ENCODE measurements at regions not wholly inside any gene's neighbourhood (a gene's known extent, or its start where the extent isn't known, plus 50 kb on each side); places are given as distances from the start of the nearest gene placed in this dataset.
"Not testable (repeated sequence)": the region's sequence is repeated elsewhere in the genome, so short reads cannot be mapped to it uniquely, and the experiment has no call there.

DNA sequence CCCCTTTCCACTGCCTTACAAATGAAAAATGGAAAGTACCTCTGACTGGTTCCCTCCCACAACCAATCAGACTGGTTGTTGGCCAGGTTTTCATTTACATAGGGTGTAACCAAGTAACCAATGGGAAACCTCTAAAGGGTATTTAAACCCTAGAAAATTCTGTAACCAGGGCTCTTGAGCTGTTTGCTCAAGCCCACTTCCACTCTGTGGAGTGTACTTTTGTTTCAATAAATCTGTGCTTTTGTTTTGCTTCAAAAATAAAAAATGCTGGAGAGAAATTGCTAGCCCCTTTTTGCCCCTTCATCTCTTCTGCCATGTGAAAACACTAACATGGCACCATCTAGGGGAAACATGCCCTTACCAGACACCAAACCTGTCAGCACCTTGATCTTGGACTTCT, 129.5 kb downstream of the AHR start:
- H3K4me1 Mint-ChIP-seq: no peaks in the 10 kb centered on the region
- no peak overlapping the region for H3K27ac Mint-ChIP-seq
- H3K9me3 Mint-ChIP-seq: no peaks in the 10 kb centered on the region
- no peaks in the 10 kb centered on the region for H3K36me3 Mint-ChIP-seq
- peaks cover 2% of the 10 kb centered on the region for H3K27me3 Mint-ChIP-seq
- no peak overlapping the region for H3K4me3 Mint-ChIP-seq

DNA sequence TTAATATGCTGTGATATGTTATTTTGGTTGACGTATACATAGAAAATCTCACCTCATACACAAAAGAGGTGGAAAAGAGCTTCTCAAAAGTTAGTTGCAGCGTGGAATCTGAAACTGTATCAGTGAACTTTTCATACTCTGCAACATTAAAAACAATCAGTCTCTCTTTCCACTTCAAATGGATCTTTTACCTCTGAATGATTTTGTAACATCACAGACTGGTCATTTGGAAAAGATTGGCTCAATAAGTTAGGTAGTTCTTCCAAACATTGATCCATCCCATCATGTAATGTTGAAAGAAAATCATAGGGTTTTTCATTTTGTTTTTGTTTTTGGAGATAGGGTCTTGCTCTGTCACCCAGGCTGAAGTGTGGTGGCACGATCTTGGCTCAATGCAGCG, 131.1 kb downstream of the AHR start:
- Mint-ChIP-seq H3K27me3 (peaks cover 2% of the 10 kb centered on the region), H3K27ac (no peak overlapping the region), H3K9me3 (no peaks in the 10 kb centered on the region), H3K4me1 (no peaks in the 10 kb centered on the region), H3K36me3 (no peaks in the 10 kb centered on the region), H3K4me3 (no peak overlapping the region)

DNA sequence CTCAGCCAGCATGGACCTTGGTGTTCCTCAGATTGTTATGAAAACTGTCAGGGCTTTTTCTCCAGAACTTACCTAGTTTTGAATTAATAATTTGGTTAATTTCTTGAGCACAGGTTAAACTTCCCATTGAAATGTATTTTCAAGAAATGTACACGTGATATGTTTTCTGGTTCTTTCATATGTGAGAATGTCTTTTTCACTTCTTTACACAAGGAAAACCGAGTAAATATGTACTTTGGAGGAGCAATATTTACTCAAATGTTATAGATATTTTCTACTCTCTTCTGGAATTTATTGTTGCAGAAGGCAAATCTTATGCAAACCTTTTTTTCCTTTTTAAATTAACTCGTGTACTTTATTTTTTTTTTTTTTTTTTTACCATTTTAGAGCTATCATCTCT, 134.3 kb downstream of the AHR start:
- H3K36me3 Mint-ChIP-seq: no peaks in the 10 kb centered on the region
- peaks cover 3% of the 10 kb centered on the region for H3K27me3 Mint-ChIP-seq
- H3K27ac Mint-ChIP-seq: no peak overlapping the region
- H3K9me3 Mint-ChIP-seq: no peaks in the 10 kb centered on the region
- no peak overlapping the region for H3K4me3 Mint-ChIP-seq
- H3K4me1 Mint-ChIP-seq: no peaks in the 10 kb centered on the region

DNA sequence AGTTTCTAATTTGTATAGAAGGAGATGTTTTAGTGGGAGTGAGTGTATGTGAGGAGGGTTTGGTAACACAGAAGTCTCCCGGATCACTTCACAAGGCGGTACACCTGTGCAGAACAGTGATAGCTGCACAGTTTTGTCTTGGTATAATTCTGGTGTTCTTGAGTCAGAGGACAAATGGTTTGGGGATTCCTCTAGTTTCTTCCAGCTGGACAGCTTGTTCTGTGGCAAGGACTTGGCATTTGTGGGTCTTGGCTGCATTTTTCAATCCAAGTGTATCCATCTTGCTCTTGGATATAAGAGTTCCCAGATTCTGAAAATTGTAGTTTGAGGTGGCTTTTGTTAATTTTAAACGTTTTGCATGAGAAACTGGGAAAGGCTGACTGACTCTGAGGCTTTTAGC, 135.7 kb downstream of the AHR start:
- no peak overlapping the region for H3K27ac Mint-ChIP-seq
- H3K9me3 Mint-ChIP-seq: peaks cover 5% of the 10 kb centered on the region
- H3K4me3 Mint-ChIP-seq: no peak overlapping the region
- H3K4me1 Mint-ChIP-seq: peaks cover 9% of the 10 kb centered on the region
- H3K36me3 Mint-ChIP-seq: no peaks in the 10 kb centered on the region
- H3K27me3 Mint-ChIP-seq: peaks cover 3% of the 10 kb centered on the region

DNA sequence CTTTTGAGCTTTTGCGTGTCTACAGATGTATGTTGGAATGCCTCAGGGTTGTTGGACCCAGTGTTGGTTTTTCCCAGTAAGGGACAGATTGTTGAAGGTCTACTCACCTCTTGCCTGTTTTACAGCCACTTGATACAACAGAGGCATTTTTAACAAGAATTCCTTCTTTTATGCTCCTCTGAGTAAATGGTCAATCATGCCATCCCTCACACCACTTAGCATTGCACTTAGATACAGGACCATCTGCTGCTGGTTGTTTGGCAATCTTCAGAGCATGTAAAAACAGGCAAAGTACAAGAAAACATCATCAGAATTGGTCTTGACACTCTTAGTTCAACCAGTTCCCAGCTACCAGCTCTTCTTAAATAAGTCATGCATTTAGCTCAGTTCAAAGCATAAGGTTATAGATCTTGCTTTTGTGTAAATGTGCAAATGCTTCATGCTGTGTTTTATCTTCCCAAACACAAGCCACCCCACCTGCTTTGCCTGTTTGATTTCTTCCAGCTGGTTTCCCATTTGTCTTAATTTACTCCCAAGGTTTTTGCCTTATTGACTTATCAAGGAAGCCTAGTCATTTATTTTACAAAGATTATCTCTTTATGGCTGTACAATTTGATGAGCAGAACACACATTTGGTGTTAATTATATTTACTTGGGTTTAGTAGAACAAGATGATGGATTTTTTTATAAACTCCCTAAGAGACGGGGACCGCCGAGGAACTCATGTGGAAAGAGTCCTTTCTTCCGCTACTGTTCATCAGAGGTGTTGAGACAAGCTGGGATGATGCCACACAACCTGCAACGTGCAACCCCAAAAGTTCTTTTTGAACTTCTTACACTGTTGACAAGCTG, 136.6 kb downstream of the AHR start:
- peaks cover 5% of the 10 kb centered on the region for H3K9me3 Mint-ChIP-seq
- H3K4me1 Mint-ChIP-seq: peaks cover 14% of the 10 kb centered on the region
- H3K4me3 Mint-ChIP-seq: no peak overlapping the region
- no peak overlapping the region for H3K27ac Mint-ChIP-seq
- H3K27me3 Mint-ChIP-seq: peaks cover 3% of the 10 kb centered on the region
- H3K36me3 Mint-ChIP-seq: no peaks in the 10 kb centered on the region

DNA sequence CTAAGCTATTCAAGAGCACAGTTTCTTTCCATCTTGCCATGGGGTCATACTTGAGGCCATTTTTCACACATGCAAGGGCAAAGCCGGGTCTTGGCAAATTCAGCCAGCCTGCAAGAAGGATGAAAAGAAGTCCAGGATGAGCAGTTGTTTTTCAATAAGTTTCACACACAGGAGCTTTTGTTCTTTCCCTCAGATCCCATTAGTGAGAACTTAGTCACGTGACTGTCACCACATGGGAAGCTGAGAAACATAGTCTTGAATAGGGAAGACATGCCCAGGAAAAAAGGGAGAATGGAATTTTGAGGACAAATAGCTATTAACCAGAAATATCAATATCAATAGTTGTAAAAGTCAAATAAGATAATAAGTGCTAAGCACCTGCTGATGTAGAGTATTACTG, 137.7 kb downstream of the AHR start:
- Mint-ChIP-seq H3K36me3 (peaks cover 3% of the 10 kb centered on the region), H3K27me3 (peaks cover 3% of the 10 kb centered on the region), H3K27ac (no peak overlapping the region), H3K4me3 (no peak overlapping the region), H3K4me1 (peaks cover 22% of the 10 kb centered on the region), H3K9me3 (peaks cover 12% of the 10 kb centered on the region)

DNA sequence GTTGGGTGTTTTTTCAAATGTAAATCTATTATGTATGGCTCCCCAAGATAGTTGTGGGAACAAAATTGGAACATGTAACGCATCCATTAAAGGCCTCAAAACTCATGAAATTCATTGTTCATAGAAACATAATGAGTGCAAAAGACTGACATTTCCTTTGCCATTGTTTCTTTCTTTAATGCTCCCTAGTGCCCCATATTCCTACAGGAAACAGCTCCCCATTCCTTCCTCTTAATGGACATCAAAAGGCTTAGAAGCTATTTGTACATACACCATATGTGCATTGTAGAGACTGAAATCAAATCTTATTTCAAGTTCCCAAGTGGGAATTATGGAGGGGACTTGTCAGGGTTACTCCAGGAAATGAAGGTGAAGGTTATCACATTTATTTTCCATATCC, 139.1 kb downstream of the AHR start:
- H3K27ac Mint-ChIP-seq: no peak overlapping the region
- H3K36me3 Mint-ChIP-seq: peaks cover 3% of the 10 kb centered on the region
- H3K4me3 Mint-ChIP-seq: no peak overlapping the region
- H3K4me1 Mint-ChIP-seq: peaks cover 28% of the 10 kb centered on the region
- peaks cover 1% of the 10 kb centered on the region for H3K27me3 Mint-ChIP-seq
- H3K9me3 Mint-ChIP-seq: peaks cover 12% of the 10 kb centered on the region

DNA sequence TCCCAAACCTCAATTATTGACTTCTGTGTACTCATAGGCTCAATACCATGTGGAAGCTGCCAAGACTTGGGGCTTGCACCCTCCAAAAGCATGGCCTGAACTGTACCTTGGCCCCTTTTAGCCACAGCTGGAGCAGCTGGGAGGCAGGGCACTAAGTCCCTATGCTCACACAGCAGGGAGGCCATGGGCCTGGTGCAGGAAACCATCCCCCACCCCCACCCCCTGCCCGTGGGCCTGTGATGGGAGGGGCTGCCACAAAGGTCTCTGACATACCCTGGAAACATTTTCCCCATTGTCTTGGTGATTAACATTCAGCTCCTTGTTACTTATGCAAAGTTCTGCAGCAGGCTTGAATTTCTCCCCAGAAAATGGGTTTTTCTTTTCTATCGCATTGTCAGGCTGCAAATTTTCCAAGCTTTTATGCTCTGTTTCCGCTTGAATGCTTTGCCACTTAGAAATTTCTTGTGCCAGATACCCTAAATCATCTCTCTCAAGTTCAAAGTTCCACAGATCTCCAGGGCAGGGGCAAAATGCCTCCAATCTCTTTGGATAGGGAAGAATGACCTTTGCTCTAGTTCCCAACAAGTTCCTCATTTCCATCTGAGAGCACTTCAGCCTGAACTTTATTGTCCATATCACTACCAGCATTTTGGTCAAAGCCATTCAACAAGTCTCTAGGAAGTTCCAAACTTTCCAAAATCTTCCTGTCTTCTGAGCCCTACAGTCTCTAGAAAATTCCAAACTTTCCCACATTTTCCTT, 141.8 kb downstream of the AHR start:
- not testable (repeated sequence) for H3K36me3 Mint-ChIP-seq

DNA sequence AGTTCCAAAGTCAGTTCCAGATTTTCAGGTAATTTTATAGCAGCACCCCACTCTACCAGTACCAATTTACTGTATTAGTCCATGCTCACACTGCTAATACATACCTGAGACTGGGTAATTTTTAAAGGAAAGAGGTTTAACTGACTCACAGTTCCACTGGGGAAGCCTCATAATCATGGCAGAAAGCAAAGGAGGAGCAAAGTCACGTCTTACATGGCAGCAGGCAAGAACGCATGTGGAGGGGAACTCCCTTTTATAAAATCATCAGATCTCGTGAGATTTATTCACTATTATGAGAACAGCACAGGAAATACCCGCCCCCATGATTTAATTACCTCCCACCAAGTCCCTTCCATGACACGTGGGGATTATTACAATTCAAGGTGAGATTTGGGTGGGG, 142.4 kb downstream of the AHR start:
- H3K36me3 Mint-ChIP-seq: peaks cover 3% of the 10 kb centered on the region
- peaks cover 28% of the 10 kb centered on the region for H3K4me1 Mint-ChIP-seq
- peaks cover 12% of the 10 kb centered on the region for H3K9me3 Mint-ChIP-seq
- no peak overlapping the region for H3K4me3 Mint-ChIP-seq
- peak overlapping the region; percentile 61 for H3K27ac Mint-ChIP-seq
- no peaks in the 10 kb centered on the region for H3K27me3 Mint-ChIP-seq

More for the DNA sequence above, 141.8 kb downstream of the AHR start:
- peaks cover 12% of the 10 kb centered on the region for H3K9me3 Mint-ChIP-seq
- H3K27me3 Mint-ChIP-seq, H3K4me3 Mint-ChIP-seq, H3K27ac Mint-ChIP-seq: not testable (repeated sequence)
- peaks cover 28% of the 10 kb centered on the region for H3K4me1 Mint-ChIP-seq

DNA sequence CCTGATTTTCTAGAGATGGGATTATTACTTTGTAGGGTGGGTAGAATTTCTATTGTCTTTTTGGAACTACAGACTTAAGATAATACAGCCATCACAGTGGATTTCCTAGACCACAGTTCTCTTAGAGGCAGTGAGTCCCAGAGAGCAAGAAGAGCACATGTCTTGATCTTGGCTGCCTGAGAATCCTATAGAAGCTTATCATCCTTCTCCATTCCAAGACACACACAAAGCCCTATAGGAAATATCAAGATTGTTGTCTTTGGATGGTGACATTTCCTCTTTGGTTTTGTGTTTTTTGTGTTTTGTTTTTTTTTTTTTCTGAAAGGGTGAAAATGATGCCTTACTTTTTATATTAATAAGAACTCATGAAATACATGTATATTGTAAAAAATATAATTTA, 143.1 kb downstream of the AHR start:
- H3K27me3 Mint-ChIP-seq: peaks cover under 1% of the 10 kb centered on the region

DNA sequence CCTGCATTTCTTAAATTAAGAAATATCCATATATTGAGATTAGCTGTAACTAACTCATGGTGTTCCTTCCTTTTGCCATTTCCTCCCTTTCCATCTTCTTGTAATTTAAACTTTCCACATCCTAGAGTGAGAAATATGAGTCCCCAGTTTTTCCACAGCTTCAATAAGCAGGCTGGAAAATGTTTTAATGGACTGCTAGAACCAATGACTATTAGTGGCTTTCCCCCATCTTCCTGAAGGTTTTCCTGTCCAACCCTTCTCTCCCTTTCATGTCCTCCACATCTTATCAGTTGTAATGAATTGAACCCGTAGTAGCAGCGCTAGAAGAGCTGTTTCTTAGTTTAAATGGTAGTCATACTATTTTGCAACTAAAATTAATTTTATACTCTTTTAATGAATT, 145.7 kb downstream of the AHR start:
- peaks cover 19% of the 10 kb centered on the region for H3K9me3 Mint-ChIP-seq
- H3K4me3 Mint-ChIP-seq: no peak overlapping the region
- peaks cover 7% of the 10 kb centered on the region for H3K27me3 Mint-ChIP-seq
- peaks cover 3% of the 10 kb centered on the region for H3K36me3 Mint-ChIP-seq
- no peak overlapping the region for H3K27ac Mint-ChIP-seq
- H3K4me1 Mint-ChIP-seq: peaks cover 19% of the 10 kb centered on the region

More for the DNA sequence above, 143.1 kb downstream of the AHR start:
- peak overlapping the region; percentile 24 for H3K4me3 Mint-ChIP-seq
- peaks cover 12% of the 10 kb centered on the region for H3K9me3 Mint-ChIP-seq
- H3K27ac Mint-ChIP-seq: peak overlapping the region; percentile 61
- peaks cover 28% of the 10 kb centered on the region for H3K4me1 Mint-ChIP-seq
- peaks cover 3% of the 10 kb centered on the region for H3K36me3 Mint-ChIP-seq

DNA sequence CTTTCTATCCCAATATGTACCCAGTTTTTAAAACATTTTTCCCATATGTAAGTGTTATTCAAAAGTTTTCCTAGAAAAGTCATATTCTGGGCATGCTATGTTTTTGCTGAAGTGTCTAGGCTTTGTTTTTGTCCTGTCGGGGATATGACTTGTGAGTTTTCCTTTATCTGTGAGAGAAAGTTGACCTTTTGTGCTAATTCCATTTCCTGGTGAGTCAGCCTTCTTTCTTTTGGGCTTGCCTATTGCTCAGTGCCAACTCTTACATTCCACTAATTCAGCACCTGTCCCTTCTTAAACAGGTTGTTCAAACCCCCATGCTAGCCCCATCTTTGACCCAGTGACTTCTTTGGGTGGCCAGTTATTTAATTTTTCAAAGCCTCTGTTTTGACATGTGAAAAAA, 146.2 kb downstream of the AHR start:
- H3K4me1 Mint-ChIP-seq: peaks cover 13% of the 10 kb centered on the region
- H3K9me3 Mint-ChIP-seq: peaks cover 19% of the 10 kb centered on the region
- H3K36me3 Mint-ChIP-seq: peaks cover 3% of the 10 kb centered on the region

DNA sequence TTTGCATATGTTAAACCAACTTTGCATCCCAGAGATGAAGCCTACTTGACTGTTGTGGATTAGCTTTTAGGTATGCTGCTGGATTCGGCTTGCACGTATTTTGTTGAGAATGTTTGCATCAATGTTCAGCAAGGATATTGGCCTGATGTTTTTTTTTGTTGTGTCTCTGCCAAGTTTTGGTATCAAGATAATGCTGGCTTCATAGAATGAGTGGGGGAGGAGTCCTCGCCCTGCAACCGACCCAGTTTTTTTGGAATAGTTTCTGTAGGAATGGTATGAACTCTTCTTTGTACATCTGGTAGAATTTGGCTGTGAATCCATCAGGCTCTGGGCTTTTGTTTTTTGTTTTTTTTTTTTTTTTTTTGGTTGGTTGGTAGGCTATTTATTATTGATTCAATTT, 147.9 kb downstream of the AHR start:
- Mint-ChIP-seq H3K4me1 (peaks cover 3% of the 10 kb centered on the region), H3K27me3 (peaks cover 7% of the 10 kb centered on the region), H3K9me3 (peaks cover 12% of the 10 kb centered on the region), H3K4me3 (no peak overlapping the region), H3K36me3 (no peaks in the 10 kb centered on the region), H3K27ac (no peak overlapping the region)

More for the DNA sequence above, 146.2 kb downstream of the AHR start:
- Mint-ChIP-seq H3K27me3 (peaks cover 7% of the 10 kb centered on the region), H3K4me3 (no peak overlapping the region), H3K27ac (no peak overlapping the region)

DNA sequence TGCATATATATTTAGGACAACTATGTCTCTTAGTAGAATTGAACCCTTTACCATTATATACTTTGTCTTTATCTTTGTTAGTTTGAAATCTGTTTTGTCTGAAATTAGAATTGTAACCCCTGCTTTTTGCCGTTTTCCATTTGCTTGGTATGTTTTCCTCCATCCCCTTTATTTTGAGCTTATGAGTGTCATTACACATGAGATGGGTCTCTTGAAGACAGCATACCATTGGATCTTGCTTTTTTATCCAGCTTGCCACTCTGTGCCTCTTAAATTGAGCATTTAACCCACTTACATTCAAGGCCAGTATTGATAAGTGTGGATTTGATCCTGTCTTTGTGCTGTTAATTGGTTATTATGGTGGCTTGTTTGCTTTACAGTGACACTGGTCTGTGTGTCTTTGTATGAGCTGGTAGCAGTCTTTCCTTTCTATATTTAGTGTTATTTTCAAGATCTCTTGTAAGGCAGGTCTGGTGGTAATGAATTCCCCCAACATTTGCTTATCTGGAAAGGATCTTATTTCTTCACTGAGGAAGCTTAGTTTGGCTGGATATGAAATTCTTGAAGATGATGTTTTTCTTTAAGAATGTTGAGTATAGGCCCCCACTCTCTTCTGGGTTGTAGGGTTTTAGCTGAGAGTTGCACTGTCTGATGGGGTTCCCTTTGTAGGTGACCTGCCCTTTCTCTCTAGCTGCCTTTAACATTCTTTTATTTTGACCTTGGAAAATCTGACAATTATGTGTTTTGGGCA, 149.5 kb downstream of the AHR start:
- peaks cover 7% of the 10 kb centered on the region for H3K27me3 Mint-ChIP-seq
- H3K9me3 Mint-ChIP-seq: peaks cover 12% of the 10 kb centered on the region
- no peaks in the 10 kb centered on the region for H3K4me1 Mint-ChIP-seq
- H3K4me3 Mint-ChIP-seq: no peak overlapping the region
- no peak overlapping the region for H3K27ac Mint-ChIP-seq
- no peaks in the 10 kb centered on the region for H3K36me3 Mint-ChIP-seq

DNA sequence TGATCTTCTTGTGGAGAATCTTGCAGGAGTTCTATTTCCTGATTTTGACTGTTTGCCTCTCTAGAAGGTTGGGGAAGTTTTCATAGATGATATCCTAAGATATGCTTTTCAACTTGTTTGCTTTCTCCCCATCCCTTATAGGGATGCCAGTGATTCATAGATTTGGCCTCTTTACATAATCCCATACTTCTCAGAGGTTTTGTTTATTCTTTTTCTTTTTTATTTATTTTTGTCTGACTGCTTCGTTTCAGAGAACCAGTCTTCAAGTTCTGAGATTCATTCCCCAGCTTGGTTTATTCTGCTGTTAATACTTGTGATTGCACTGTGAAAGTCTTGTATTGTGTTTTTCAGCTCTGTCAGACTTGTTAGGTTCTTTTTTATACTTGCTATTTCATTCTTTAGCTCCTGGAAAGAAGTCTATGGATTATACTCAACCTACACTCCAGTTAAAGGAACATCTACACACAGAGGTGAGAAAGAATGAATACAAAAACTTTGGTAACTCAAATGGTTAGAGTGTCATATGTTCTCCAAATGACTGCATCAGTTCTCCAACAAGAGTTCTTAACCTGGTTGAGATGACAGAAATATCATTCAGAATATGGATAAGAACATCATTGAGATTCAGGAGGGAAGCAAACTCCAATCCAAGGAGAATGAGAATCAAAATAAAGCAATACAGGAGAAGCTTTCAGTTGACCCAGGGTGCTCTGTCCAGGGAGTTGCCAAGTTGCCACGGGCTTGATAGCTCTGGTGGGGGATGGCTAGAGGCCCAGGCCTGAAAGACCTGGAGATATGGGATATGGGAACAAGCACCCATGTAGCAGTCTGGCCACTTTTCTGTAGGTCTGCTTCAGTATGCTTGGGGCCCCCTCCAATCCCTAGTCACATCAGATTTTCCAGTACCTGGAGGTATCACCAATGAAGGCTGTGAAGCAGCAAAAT, 150.3 kb downstream of the AHR start:
- Mint-ChIP-seq H3K36me3 (no peaks in the 10 kb centered on the region), H3K9me3 (peaks cover 12% of the 10 kb centered on the region), H3K27ac (no peak overlapping the region), H3K27me3 (peaks cover 7% of the 10 kb centered on the region), H3K4me3 (no peak overlapping the region), H3K4me1 (no peaks in the 10 kb centered on the region)

All from activated naive CD4-positive, alpha-beta T cell treated with anti-CD3 and anti-CD28 coated beads, Interleukin-2, amount 50 U/mL, for 24 hours (primary cell).